Osteoblast (primary cell): ENCODE measurements at regions not wholly inside any gene's neighbourhood (a gene's known extent, or its start where the extent isn't known, plus 50 kb on each side); places are given as distances from the start of the nearest gene placed in this dataset.

Source experiments
- DNase-seq: peaks from one replicate; pipeline ENCODE4 v3.0.0; 2011; ENCODE audit warnings: low spot score, mixed read lengths; ENCODE audit not compliant: insufficient read length; ENCODE audit errors: missing footprints
- H2AFZ ChIP-seq: 2 replicates; pipeline ENCODE4 v1.6.0; 2011; ENCODE audit warnings: mild to moderate bottlenecking, low read length
- H3K27ac ChIP-seq: 2 replicates; pipeline ENCODE4 v1.5.1; 2011; ENCODE audit warnings: mild to moderate bottlenecking, low read depth, low read length, moderate library complexity
- H3K27me3 ChIP-seq: 2 replicates; pipeline ENCODE4 v1.6.0; 2012; ENCODE audit warnings: mild to moderate bottlenecking, control low read depth, inconsistent platforms, low read length, moderate library complexity; ENCODE audit not compliant: insufficient read depth
- H3K36me3 ChIP-seq: 2 replicates; pipeline ENCODE4 v1.5.1; 2011; ENCODE audit warnings: mild to moderate bottlenecking, low read length, control low read depth, moderate library complexity; ENCODE audit not compliant: insufficient read depth
- H3K4me1 ChIP-seq: 2 replicates; pipeline ENCODE4 v1.5.1; 2011; ENCODE audit warnings: mild to moderate bottlenecking, low read length, control low read depth, moderate library complexity; ENCODE audit not compliant: insufficient read depth
- H3K4me2 ChIP-seq: 2 replicates; pipeline ENCODE4 v1.6.0; 2011; ENCODE audit warnings: mild to moderate bottlenecking, low read length; ENCODE audit not compliant: insufficient read depth
- H3K4me3 ChIP-seq: fragments of 200-600 bp; sonication (generic); 3 replicates; pipeline ENCODE4 v1.5.1; 2012; ENCODE audit warnings: mild to moderate bottlenecking, low read length, inconsistent platforms; ENCODE audit not compliant: insufficient read depth
- H3K79me2 ChIP-seq: 2 replicates; pipeline ENCODE4 v1.6.0; 2012; ENCODE audit warnings: mild to moderate bottlenecking, low read length, control low read depth, inconsistent platforms; ENCODE audit not compliant: insufficient read depth
- H3K9me3 ChIP-seq: 2 replicates; pipeline ENCODE4 v1.5.1; 2011; ENCODE audit warnings: low read depth, low read length, control low read depth
- H4K20me1 ChIP-seq: 2 replicates; pipeline ENCODE4 v1.6.0; 2012; ENCODE audit warnings: mild to moderate bottlenecking, low read length, control low read depth; ENCODE audit not compliant: insufficient read depth
- TF ChIP-seq, protein P1 (sequence below): IDR thresholded peaks from 2 replicates; pipeline ENCODE4 v1.5.1; 2011; ENCODE audit warnings: mild to moderate bottlenecking, low read depth, low read length, moderate library complexity; ENCODE audit errors: extremely low read depth

DNA sequence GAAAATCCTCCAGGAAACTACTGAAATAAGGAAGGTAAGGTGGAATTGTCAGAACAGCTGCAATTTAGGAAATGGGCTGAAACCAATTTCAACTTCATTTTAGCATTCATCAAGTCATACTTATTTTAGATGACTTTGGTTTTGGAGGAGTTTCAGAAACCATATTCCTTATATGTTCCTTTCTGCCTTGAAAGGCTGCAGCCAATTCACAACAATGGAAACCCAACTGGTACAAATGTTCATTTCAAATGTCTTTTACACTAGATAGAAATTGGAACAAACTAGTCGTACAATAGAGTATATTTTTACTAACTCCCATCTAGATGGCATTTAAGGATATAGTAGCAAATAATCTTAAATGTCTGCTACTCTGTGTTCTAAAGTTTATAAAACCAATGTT, 82.6 kb upstream of the ANKH start:
- Histone ChIP-seq H3K36me3 (no peaks in the 10 kb centered on the region), H3K27me3 (no peaks in the 10 kb centered on the region), H3K9me3 (no peaks in the 10 kb centered on the region), H2AFZ (no peak overlapping the region), H3K4me1 (peaks cover 13% of the 10 kb centered on the region), H4K20me1 (no peaks in the 10 kb centered on the region), H3K27ac (no peak overlapping the region), H3K4me2 (no peak overlapping the region), H3K79me2 (no peaks in the 10 kb centered on the region), H3K4me3 (no peak overlapping the region)
- no peak for DNase-seq
- TF ChIP-seq, protein P1, sequence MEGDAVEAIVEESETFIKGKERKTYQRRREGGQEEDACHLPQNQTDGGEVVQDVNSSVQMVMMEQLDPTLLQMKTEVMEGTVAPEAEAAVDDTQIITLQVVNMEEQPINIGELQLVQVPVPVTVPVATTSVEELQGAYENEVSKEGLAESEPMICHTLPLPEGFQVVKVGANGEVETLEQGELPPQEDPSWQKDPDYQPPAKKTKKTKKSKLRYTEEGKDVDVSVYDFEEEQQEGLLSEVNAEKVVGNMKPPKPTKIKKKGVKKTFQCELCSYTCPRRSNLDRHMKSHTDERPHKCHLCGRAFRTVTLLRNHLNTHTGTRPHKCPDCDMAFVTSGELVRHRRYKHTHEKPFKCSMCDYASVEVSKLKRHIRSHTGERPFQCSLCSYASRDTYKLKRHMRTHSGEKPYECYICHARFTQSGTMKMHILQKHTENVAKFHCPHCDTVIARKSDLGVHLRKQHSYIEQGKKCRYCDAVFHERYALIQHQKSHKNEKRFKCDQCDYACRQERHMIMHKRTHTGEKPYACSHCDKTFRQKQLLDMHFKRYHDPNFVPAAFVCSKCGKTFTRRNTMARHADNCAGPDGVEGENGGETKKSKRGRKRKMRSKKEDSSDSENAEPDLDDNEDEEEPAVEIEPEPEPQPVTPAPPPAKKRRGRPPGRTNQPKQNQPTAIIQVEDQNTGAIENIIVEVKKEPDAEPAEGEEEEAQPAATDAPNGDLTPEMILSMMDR = no peak

DNA sequence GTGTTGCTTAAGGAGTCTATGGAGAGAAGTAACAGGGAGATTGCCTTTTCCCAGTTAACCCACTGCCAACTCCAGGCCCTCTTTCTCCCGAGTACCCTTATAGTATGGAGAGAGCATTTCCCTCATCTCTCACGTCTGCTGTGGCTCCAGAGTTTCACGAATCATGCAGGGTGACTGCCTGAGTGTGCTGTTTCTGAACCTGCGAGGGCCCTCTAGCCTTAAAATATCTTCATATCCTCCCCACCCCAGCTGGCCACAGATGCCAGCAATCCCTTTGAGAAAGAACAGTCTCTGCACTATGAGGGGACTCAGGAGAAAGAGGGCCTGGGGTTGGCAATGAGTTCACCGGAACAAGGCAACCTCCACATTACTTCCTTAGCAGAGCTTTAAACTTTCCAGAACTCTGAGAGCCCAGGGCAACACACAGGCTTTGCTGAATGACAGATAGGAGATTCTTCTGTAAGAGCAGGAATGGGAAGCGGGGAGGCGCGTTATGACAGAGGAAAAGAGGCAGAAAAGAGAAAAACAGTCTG, 81.6 kb upstream of the ANKH start:
- Histone ChIP-seq H3K27ac (no peak overlapping the region), H3K4me2 (no peak overlapping the region), H3K27me3 (no peaks in the 10 kb centered on the region), H3K9me3 (no peaks in the 10 kb centered on the region), H3K4me3 (no peak overlapping the region), H2AFZ (peak overlapping the region; percentile 66), H4K20me1 (no peaks in the 10 kb centered on the region), H3K36me3 (no peaks in the 10 kb centered on the region), H3K79me2 (no peaks in the 10 kb centered on the region), H3K4me1 (peaks cover 3% of the 10 kb centered on the region)
- TF ChIP-seq, protein P1 = no peak
- no peak for DNase-seq

DNA sequence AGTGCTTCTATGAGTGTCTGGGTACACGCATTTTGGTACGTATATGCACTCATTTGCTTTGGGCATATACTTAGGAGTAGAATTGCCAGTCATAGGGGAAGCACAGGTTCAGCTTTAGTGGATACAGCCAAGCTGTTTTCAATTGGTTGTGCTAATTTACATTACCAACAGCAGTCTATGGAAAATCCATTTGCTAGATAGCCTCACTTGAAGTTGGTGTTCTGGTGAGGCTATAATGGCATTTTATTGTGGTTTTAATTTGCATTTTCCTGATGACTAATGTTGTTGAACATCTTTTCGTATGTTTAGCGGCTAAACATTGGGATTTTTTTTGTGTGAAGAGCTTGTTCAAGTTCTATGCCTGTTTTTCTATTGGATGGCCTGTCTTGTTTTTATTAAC, 76.8 kb upstream of the ANKH start:
- no peak overlapping the region for H3K4me2 ChIP-seq
- H3K36me3 ChIP-seq = no peaks in the 10 kb centered on the region
- TF ChIP-seq, protein P1 = no peak
- no peak overlapping the region for H2AFZ ChIP-seq
- no peaks in the 10 kb centered on the region for H4K20me1 ChIP-seq
- no peak for DNase-seq
- no peak overlapping the region for H3K27ac ChIP-seq
- H3K4me3 ChIP-seq = no peak overlapping the region
- no peaks in the 10 kb centered on the region for H3K79me2 ChIP-seq
- peaks cover 3% of the 10 kb centered on the region for H3K4me1 ChIP-seq
- no peaks in the 10 kb centered on the region for H3K9me3 ChIP-seq
- no peaks in the 10 kb centered on the region for H3K27me3 ChIP-seq

DNA sequence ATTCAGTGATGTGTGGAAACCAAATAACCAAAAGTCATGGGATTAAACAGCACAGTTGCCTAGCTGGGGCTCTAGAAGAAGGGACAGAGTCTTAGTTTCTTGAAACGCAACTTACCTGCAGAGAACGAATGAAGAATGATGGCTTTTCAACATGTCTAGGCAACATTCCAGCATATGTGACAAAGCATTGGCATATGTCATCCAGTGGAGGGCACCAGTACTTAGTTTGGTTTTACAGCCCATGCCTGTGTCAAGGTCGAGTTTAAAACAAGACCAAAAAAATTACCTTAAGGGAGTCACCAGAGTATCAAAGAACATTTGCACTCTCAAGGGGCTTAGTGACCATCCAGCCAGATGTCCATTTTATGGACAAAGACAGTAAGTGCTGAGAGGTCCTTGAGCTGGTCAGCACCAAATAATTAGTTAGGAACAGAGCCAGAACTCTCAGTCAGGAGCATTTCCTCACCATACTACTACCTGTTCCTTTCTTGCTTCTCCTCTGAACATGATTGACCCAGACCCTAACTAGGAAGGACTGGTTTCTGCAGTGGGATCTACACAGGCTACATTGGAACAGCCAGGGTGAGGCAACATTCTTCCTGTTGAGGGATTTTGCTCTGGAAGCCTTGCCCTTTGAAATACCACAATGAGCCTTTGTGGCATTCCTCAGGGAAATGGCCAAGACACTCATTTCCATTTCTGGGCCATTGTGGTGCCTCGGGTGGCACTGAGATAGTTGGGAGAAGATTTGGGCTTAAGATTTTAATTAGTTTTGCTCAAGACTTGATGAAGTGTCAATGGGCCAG, 75.4 kb upstream of the ANKH start:
- TF ChIP-seq, protein P1 = peak; percentile 50
- no peaks in the 10 kb centered on the region for H4K20me1 ChIP-seq
- H2AFZ ChIP-seq = no peak overlapping the region
- peaks cover 3% of the 10 kb centered on the region for H3K4me1 ChIP-seq
- H3K4me2 ChIP-seq = no peak overlapping the region
- no peak overlapping the region for H3K27ac ChIP-seq
- no peaks in the 10 kb centered on the region for H3K36me3 ChIP-seq
- H3K27me3 ChIP-seq = no peaks in the 10 kb centered on the region
- no peaks in the 10 kb centered on the region for H3K79me2 ChIP-seq
- H3K9me3 ChIP-seq = no peaks in the 10 kb centered on the region
- DNase-seq = no peak
- no peak overlapping the region for H3K4me3 ChIP-seq
